IMR-90 (cell line): ENCODE measurements at regions not wholly inside any gene's neighbourhood (a gene's known extent, or its start where the extent isn't known, plus 50 kb on each side); places are given as distances from the start of the nearest gene placed in this dataset.

Experiments used
- ATAC-seq: fragments of 200-7000 bp; cut with Tn5 transposase; 2 replicates; pipeline ENCODE4 v1.9.1; 2020; ENCODE audit warnings: low read depth, mild to moderate bottlenecking, moderate library complexity
- BruUV-seq: library from RNA; stranded (reverse); fragments of 400-500 nt; replicated peaks from 2 replicates; lab custom pipeline; 2021; lab: Mats Ljungman, UMichigan
- CTCF ChIA-PET: fragments of 300-600 bp; formaldehyde crosslinking; extraction: SDS; loops from one replicate; lab custom pipeline; 2021; ENCODE audit warnings: antibody characterized with exemption; lab: Yijun Ruan, JAX
- POLR2A ChIA-PET: fragments of 300-600 bp; sonication (Branson Sonifier 250); formaldehyde crosslinking; loops from one replicate; lab custom pipeline; 2022; ENCODE audit warnings: antibody characterized with exemption; ENCODE audit not compliant: unreplicated experiment; lab: Charles Lee
- DNase-seq: peaks from one replicate; pipeline ENCODE4 v3.0.0; 2013
- H2AFZ ChIP-seq: replicated peaks from 2 replicates; pipeline ENCODE3; 2013; ENCODE audit warnings: low read length, mild to moderate bottlenecking; ENCODE audit not compliant: poor library complexity
- H2AK5ac ChIP-seq: 2 replicates; pipeline ENCODE4 v1.6.1; 2013; ENCODE audit warnings: low read depth, low read length, inconsistent platforms
- H2AK9ac ChIP-seq: replicated peaks from 2 replicates; pipeline ENCODE3; 2013; ENCODE audit warnings: mild to moderate bottlenecking, low read depth, low read length, moderate library complexity; ENCODE audit not compliant: poor library complexity
- H2BK120ac ChIP-seq: 2 replicates; pipeline ENCODE4 v1.6.1; 2013; ENCODE audit warnings: low read depth, low read length, inconsistent platforms
- H2BK15ac ChIP-seq: 3 replicates; pipeline ENCODE4 v1.6.1; 2013; ENCODE audit warnings: low read depth, low read length, inconsistent platforms
- H2BK20ac ChIP-seq: 2 replicates; pipeline ENCODE4 v1.6.1; 2013; ENCODE audit warnings: low read depth, mild to moderate bottlenecking, inconsistent platforms, low read length, moderate library complexity
- H2BK5ac ChIP-seq: 2 replicates; pipeline ENCODE4 v1.6.1; 2013; ENCODE audit warnings: mild to moderate bottlenecking, low read depth, low read length, inconsistent platforms; ENCODE audit not compliant: poor library complexity, severe bottlenecking
- H3K14ac ChIP-seq: replicated peaks from 2 replicates; pipeline ENCODE4 v1.6.1; 2013; ENCODE audit warnings: low read depth, low read length, inconsistent platforms
- H3K18ac ChIP-seq: 2 replicates; pipeline ENCODE4 v1.6.1; 2013; ENCODE audit warnings: low read depth, low read length, control low read depth
- H3K23ac ChIP-seq: 2 replicates; pipeline ENCODE4 v1.6.1; 2013; ENCODE audit warnings: low read depth, low read length, inconsistent platforms
- H3K27ac ChIP-seq: 2 replicates; pipeline ENCODE4 v1.5.1; 2013; ENCODE audit warnings: mild to moderate bottlenecking, control low read depth, low read length; ENCODE audit not compliant: insufficient read depth
- H3K27me3 ChIP-seq: 2 replicates; pipeline ENCODE4 v1.6.1; 2013; ENCODE audit warnings: low read length; ENCODE audit not compliant: control insufficient read depth, insufficient read depth
- H3K36me3 ChIP-seq: 2 replicates; pipeline ENCODE4 v1.6.1; 2013; ENCODE audit warnings: low read length, mixed read lengths; ENCODE audit not compliant: control insufficient read depth, insufficient read depth
- H3K4ac ChIP-seq: 2 replicates; pipeline ENCODE4 v1.6.1; 2013; ENCODE audit warnings: low read depth, low read length, inconsistent platforms
- H3K4me1 ChIP-seq: 2 replicates; pipeline ENCODE4 v1.6.1; 2013; ENCODE audit warnings: low read length, mixed read lengths; ENCODE audit not compliant: control insufficient read depth, insufficient read depth
- H3K4me2 ChIP-seq: 2 replicates; pipeline ENCODE4 v1.6.1; 2013; ENCODE audit warnings: low read depth, mild to moderate bottlenecking, control low read depth, low read length, moderate library complexity
- H3K4me3 ChIP-seq: 2 replicates; pipeline ENCODE4 v1.5.1; 2013; ENCODE audit warnings: low read depth, mild to moderate bottlenecking, control low read depth, low read length, moderate library complexity; ENCODE audit not compliant: insufficient read depth
- H3K56ac ChIP-seq: 2 replicates; pipeline ENCODE4 v1.6.1; 2013; ENCODE audit warnings: low read length, inconsistent platforms; ENCODE audit not compliant: insufficient read depth; ENCODE audit errors: extremely low read depth
- H3K79me1 ChIP-seq, 2 experiments: 2 replicates each; pipeline ENCODE4 v1.6.1; 2013; ENCODE audit warnings: low read length in 2 of 2, inconsistent platforms in 1 of 2, low read depth in 1 of 2
- H3K9ac ChIP-seq: 2 replicates; pipeline ENCODE4 v1.6.1; 2013; ENCODE audit warnings: low read depth, low read length, control low read depth
- H3K9me1 ChIP-seq: 2 replicates; pipeline ENCODE4 v1.6.1; 2013; ENCODE audit warnings: low read length, inconsistent platforms; ENCODE audit not compliant: insufficient read depth
- H3K9me3 ChIP-seq: 2 replicates; pipeline ENCODE4 v1.6.1; 2013; ENCODE audit warnings: low read length; ENCODE audit not compliant: control insufficient read depth, insufficient read depth
- H4K20me1 ChIP-seq: 2 replicates; pipeline ENCODE4 v1.6.1; 2013; ENCODE audit warnings: low read length, inconsistent platforms; ENCODE audit not compliant: insufficient read depth
- H4K5ac ChIP-seq: 2 replicates; pipeline ENCODE4 v1.6.1; 2013; ENCODE audit warnings: mild to moderate bottlenecking, low read depth, low read length, control low read depth
- H4K8ac ChIP-seq, 2 experiments: 2 replicates each; pipeline ENCODE4 v1.6.1; 2013; ENCODE audit warnings: low read depth in 2 of 2, low read length in 2 of 2, control low read depth in 1 of 2, inconsistent platforms in 1 of 2
- H4K91ac ChIP-seq: 2 replicates; pipeline ENCODE4 v1.6.1; 2013; ENCODE audit warnings: low read depth, low read length, inconsistent platforms; ENCODE audit not compliant: insufficient read depth
- BHLHE40 ChIP-seq: fragments of 150-350 bp; IDR thresholded peaks from 2 replicates; pipeline ENCODE4 v1.6.1; 2016; ENCODE audit warnings: mild to moderate bottlenecking, low read depth, low read length
- CEBPB ChIP-seq: IDR thresholded peaks from 2 replicates; pipeline ENCODE4 v1.6.1; 2012; ENCODE audit warnings: low read depth, low read length, improper control_type of control experiment
- CHD1 ChIP-seq: IDR thresholded peaks from 2 replicates; pipeline ENCODE4 v1.6.1; 2012; ENCODE audit warnings: low read depth, low read length, improper control_type of control experiment
- FOS ChIP-seq: fragments of 150-350 bp; IDR thresholded peaks from 2 replicates; pipeline ENCODE4 v1.6.1; 2016; ENCODE audit warnings: low read depth, low read length
- MAFK ChIP-seq: IDR thresholded peaks from 2 replicates; pipeline ENCODE4 v1.6.1; 2012; ENCODE audit warnings: low read depth, low read length, improper control_type of control experiment
- MAZ ChIP-seq: IDR thresholded peaks from 2 replicates; pipeline ENCODE4 v1.6.1; 2012; ENCODE audit warnings: low read depth, mild to moderate bottlenecking, low read length, improper control_type of control experiment, moderate library complexity, borderline replicate concordance
- MXI1 ChIP-seq: IDR thresholded peaks from 2 replicates; pipeline ENCODE4 v1.6.1; 2012; ENCODE audit warnings: low read depth, mild to moderate bottlenecking, low read length, moderate library complexity, borderline replicate concordance
- NFE2L2 ChIP-seq: fragments of 150-350 bp; IDR thresholded peaks from 2 replicates; pipeline ENCODE4 v1.6.1; 2016; ENCODE audit warnings: low read depth, mild to moderate bottlenecking, low read length
- RAD21 ChIP-seq: IDR thresholded peaks from 2 replicates; pipeline ENCODE4 v1.6.1; 2012; ENCODE audit warnings: low read length, improper control_type of control experiment
- RCOR1 ChIP-seq: IDR thresholded peaks from 2 replicates; pipeline ENCODE4 v1.6.1; 2012; ENCODE audit warnings: mild to moderate bottlenecking, low read length, improper control_type of control experiment; ENCODE audit not compliant: insufficient replicate concordance
- USF2 ChIP-seq: fragments of 150-350 bp; IDR thresholded peaks from 2 replicates; pipeline ENCODE4 v1.6.1; 2017; ENCODE audit warnings: mild to moderate bottlenecking, antibody characterized with exemption, low read length, low read depth
- WGBS, 2 experiments: methylation state at CpG; one replicate each; pipeline versions ENCODE4 v1.1.5 to v1.1.7; 2013; ENCODE audit warnings: missing lambda C conversion rate in 2 of 2; ENCODE audit not compliant: insufficient read length in 1 of 2; ENCODE audit errors: extremely low coverage in 2 of 2; 5-methylcytosine and 5-hydroxymethylcytosine counted together
- dilution Hi-C: fragments of 300-500 bp; cut with HindIII; formaldehyde crosslinking; loops from one replicate; pipeline ENCODE4 v1.14.3; 2018; ENCODE audit warnings: low sequenced_read_pairs; ENCODE audit not compliant: unreplicated experiment
- in situ Hi-C: fragments of 300-500 bp; cut with MboI; formaldehyde crosslinking; loops from 3 replicates; pipeline ENCODE4 v1.14.3; 2019; ENCODE audit warnings: low sequenced_read_pairs, inconsistent platforms, mixed read lengths
- intact Hi-C: fragments of 100-400 bp; cut with micrococcal nuclease; formaldehyde crosslinking; loops from 2 replicates; pipeline ENCODE4 v1.10.0; 2022
- TF ChIP-seq, protein P1 (sequence below): conservative IDR thresholded peaks from 2 replicates; pipeline ENCODE4 v1.5.1; 2012; ENCODE audit warnings: mild to moderate bottlenecking, low read depth, low read length, improper control_type of control experiment

DNA sequence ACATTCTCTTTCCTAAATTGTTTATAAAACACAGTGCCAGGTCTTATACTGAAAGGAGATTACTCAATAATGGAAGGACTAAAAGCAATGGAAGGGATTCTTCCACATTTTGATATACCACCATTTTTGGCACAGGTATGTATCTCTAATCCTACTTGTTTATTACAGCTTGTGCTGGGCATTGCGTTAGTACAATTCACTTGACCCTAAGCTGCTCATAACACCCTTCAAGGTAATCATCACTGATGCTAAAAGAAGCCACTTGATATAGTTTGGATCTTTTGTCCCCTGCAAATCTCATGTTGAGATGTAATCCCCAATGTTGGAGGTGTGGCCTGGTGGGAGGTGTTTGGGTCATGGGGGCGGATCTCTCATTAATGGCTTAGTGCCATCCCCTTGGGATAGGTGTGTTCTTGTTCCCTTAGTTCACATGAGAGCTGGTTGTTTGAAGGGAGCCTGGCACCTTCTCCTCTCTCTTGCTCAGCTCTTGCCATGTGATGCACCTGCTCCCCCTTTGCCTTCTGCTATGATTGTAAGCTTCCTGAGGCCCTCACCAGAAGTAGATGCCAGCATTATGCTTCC, 71.1 kb downstream of the NIBAN1 start:
- Histone ChIP-seq H4K5ac (no peak overlapping the region), H2AK5ac (no peak overlapping the region; the same call in 1 of the 2 replicates), H2BK120ac (no peak overlapping the region), H3K4me2 (no peak overlapping the region), H2BK5ac (no peak overlapping the region), H3K4ac (no peak overlapping the region), H2AFZ (no peak overlapping the region), H3K4me3 (no peak overlapping the region), H3K18ac (no peak overlapping the region; the same call in 1 of the 2 replicates), H4K8ac (no peak overlapping the region), H3K36me3 (no peaks in the 10 kb centered on the region), H3K27me3 (no peaks in the 10 kb centered on the region), H2BK20ac (no peak overlapping the region), H2AK9ac (no peak overlapping the region), H3K23ac (no peak overlapping the region), H4K91ac (no peak overlapping the region), H3K4me1 (peaks cover 9% of the 10 kb centered on the region), H3K9me1 (peaks cover 10% of the 10 kb centered on the region; the same call in 1 of the 2 replicates), H2BK15ac (no peak overlapping the region), H3K14ac (no peak overlapping the region), H4K20me1 (no peaks in the 10 kb centered on the region; the same call in 1 of the 2 replicates), H3K27ac (no peak overlapping the region), H3K9ac (no peak overlapping the region), H3K56ac (no peak overlapping the region), H3K9me3 (no peaks in the 10 kb centered on the region), H3K79me1 (peaks cover 6 to 21% of the 10 kb centered on the region in 2 experiments; a peak in 3 of 4 replicates)
- intact Hi-C loops: no loop called here
- in situ Hi-C loops: no loop called here
- no TSS peak for BruUV-seq
- TF ChIP-seq FOS (no peak), USF2 (no peak), BHLHE40 (no peak), CEBPB (no peak), MXI1 (no peak), NFE2L2 (no peak), RCOR1 (no peak), RAD21 (no peak), MAZ (no peak), CHD1 (no peak), MAFK (no peak)
- TF ChIP-seq, protein P1, sequence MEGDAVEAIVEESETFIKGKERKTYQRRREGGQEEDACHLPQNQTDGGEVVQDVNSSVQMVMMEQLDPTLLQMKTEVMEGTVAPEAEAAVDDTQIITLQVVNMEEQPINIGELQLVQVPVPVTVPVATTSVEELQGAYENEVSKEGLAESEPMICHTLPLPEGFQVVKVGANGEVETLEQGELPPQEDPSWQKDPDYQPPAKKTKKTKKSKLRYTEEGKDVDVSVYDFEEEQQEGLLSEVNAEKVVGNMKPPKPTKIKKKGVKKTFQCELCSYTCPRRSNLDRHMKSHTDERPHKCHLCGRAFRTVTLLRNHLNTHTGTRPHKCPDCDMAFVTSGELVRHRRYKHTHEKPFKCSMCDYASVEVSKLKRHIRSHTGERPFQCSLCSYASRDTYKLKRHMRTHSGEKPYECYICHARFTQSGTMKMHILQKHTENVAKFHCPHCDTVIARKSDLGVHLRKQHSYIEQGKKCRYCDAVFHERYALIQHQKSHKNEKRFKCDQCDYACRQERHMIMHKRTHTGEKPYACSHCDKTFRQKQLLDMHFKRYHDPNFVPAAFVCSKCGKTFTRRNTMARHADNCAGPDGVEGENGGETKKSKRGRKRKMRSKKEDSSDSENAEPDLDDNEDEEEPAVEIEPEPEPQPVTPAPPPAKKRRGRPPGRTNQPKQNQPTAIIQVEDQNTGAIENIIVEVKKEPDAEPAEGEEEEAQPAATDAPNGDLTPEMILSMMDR: no peak
- DNase-seq: no peak
- POLR2A ChIA-PET: interaction anchor here (0.7 kb wide), 1 partner anchor 12 kb away, joined by 4 read pairs; no protein-coding TSS in a partner anchor
- peak; percentile 27; the same call in 1 of the 2 replicates for ATAC-seq
- CTCF ChIA-PET: interaction anchor here (0.6 to 0.7 kb wide), 2 partner anchors 55 to 90 kb away, joined by 3 to 4 read pairs; no protein-coding TSS in a partner anchor
- dilution Hi-C loops: no loop called here
- WGBS, 2 experiments: no CpG with 5 or more reads among the region's 2 CpGs
